A673 (cell line): ENCODE measurements at regions not wholly inside any gene's neighbourhood (a gene's known extent, or its start where the extent isn't known, plus 50 kb on each side); places are given as distances from the start of the nearest gene placed in this dataset.

ENCODE experiments used
- BruUV-seq: library from RNA; stranded (reverse); fragments of 400-500 nt; replicated peaks from 2 replicates; lab custom pipeline; 2021; lab: Mats Ljungman, UMichigan
- CTCF ChIA-PET: fragments of 300-600 bp; sonication (Branson Sonifier 250); formaldehyde crosslinking; loops from one replicate; lab custom pipeline; 2022; ENCODE audit warnings: antibody characterized with exemption; lab: Charles Lee
- POLR2A ChIA-PET: fragments of 300-600 bp; sonication (Branson Sonifier 250); formaldehyde crosslinking; loops from one replicate; lab custom pipeline; 2022; ENCODE audit warnings: antibody characterized with exemption; ENCODE audit not compliant: low non-redundant PET; lab: Charles Lee
- DNase-seq: peaks from one replicate; pipeline ENCODE4 v3.0.0-alpha.2; 2015; ENCODE audit warnings: low spot score
- H3K27ac ChIP-seq: fragments of 200-600 bp; sonication (generic); 2 replicates; pipeline ENCODE4 v1.5.1; 2016; ENCODE audit warnings: mixed run types, low read depth, mild to moderate bottlenecking, mixed read lengths, antibody characterized with exemption, low read length; ENCODE audit not compliant: poor library complexity, severe bottlenecking
- H3K27me3 ChIP-seq: fragments of 200-600 bp; sonication (generic); replicated peaks from 2 replicates; pipeline ENCODE4 v1.6.1; 2017; ENCODE audit warnings: mixed run types, low read depth, mild to moderate bottlenecking, mixed read lengths, antibody characterized with exemption, low read length; ENCODE audit not compliant: insufficient read depth, poor library complexity
- H3K36me3 ChIP-seq: fragments of 200-600 bp; sonication (generic); 2 replicates; pipeline ENCODE4 v1.6.1; 2016; ENCODE audit warnings: mixed run types, mild to moderate bottlenecking, mixed read lengths, antibody characterized with exemption, low read length; ENCODE audit not compliant: insufficient read depth, poor library complexity, severe bottlenecking
- H3K4me1 ChIP-seq: fragments of 200-600 bp; sonication (generic); 2 replicates; pipeline ENCODE4 v1.6.1; 2017; ENCODE audit warnings: mixed run types, mild to moderate bottlenecking, mixed read lengths, antibody characterized with exemption, low read length; ENCODE audit not compliant: insufficient read depth, poor library complexity, severe bottlenecking
- H3K4me3 ChIP-seq: fragments of 200-600 bp; sonication (generic); 2 replicates; pipeline ENCODE4 v1.5.1; 2016; ENCODE audit warnings: low read depth, mixed run types, mild to moderate bottlenecking, mixed read lengths, low read length; ENCODE audit not compliant: poor library complexity, severe bottlenecking
- H3K9me3 ChIP-seq: fragments of 200-600 bp; sonication (generic); 2 replicates; pipeline ENCODE4 v1.6.1; 2016; ENCODE audit warnings: mixed run types, low read depth, mild to moderate bottlenecking, mixed read lengths, antibody characterized with exemption, low read length; ENCODE audit not compliant: poor library complexity, severe bottlenecking
- EZH2 ChIP-seq: fragments of 200-600 bp; sonication (generic); IDR thresholded peaks from 2 replicates; pipeline ENCODE4 v1.6.1; 2017; ENCODE audit warnings: borderline replicate concordance, low read depth, mild to moderate bottlenecking, mixed read lengths, antibody characterized with exemption, low read length; ENCODE audit not compliant: poor library complexity, severe bottlenecking
- intact Hi-C: fragments of 100-400 bp; cut with micrococcal nuclease; formaldehyde crosslinking; loops from one replicate; pipeline ENCODE4 v1.10.0; 2022; ENCODE audit not compliant: unreplicated experiment
- TF ChIP-seq, protein P1 (sequence below): fragments of 300-800, 200-600 bp; sonication (generic); conservative IDR thresholded peaks from 2 replicates; pipeline ENCODE4 v1.5.1; 2017; ENCODE audit warnings: low read depth, mild to moderate bottlenecking, antibody characterized with exemption, low read length, moderate library complexity, mixed read lengths

GRCh38 chr3:186461141-186461540, 83.0 kb downstream of the CRYGS start:
- no peaks in the 10 kb centered on the region for H3K36me3 ChIP-seq
- CTCF ChIA-PET = no interaction called here
- H3K4me3 ChIP-seq = no peak overlapping the region
- no peak for TF ChIP-seq EZH2
- TF ChIP-seq, protein P1, sequence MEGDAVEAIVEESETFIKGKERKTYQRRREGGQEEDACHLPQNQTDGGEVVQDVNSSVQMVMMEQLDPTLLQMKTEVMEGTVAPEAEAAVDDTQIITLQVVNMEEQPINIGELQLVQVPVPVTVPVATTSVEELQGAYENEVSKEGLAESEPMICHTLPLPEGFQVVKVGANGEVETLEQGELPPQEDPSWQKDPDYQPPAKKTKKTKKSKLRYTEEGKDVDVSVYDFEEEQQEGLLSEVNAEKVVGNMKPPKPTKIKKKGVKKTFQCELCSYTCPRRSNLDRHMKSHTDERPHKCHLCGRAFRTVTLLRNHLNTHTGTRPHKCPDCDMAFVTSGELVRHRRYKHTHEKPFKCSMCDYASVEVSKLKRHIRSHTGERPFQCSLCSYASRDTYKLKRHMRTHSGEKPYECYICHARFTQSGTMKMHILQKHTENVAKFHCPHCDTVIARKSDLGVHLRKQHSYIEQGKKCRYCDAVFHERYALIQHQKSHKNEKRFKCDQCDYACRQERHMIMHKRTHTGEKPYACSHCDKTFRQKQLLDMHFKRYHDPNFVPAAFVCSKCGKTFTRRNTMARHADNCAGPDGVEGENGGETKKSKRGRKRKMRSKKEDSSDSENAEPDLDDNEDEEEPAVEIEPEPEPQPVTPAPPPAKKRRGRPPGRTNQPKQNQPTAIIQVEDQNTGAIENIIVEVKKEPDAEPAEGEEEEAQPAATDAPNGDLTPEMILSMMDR = no peak
- no peak overlapping the region for H3K27ac ChIP-seq
- no peaks in the 10 kb centered on the region for H3K9me3 ChIP-seq
- no TSS peak for BruUV-seq
- no peaks in the 10 kb centered on the region for H3K4me1 ChIP-seq
- no peaks in the 10 kb centered on the region for H3K27me3 ChIP-seq
- intact Hi-C loops = no loop called here
- POLR2A ChIA-PET = no interaction called here
- DNase-seq = peak; percentile 22

- no peaks in the 10 kb centered on the region for H3K4me1 ChIP-seq
- BruUV-seq = no TSS peak
- intact Hi-C loops = no loop called here
- H3K4me3 ChIP-seq = no peak overlapping the region
- H3K27ac ChIP-seq = no peak overlapping the region
- H3K27me3 ChIP-seq = no peaks in the 10 kb centered on the region
- no peak for TF ChIP-seq EZH2
- TF ChIP-seq, protein P1 = no peak
- ChIA-PET POLR2A (interaction anchor here (0.6 kb wide), 1 partner anchor 87 kb away, joined by 4 read pairs; no protein-coding TSS in a partner anchor), CTCF (no interaction called here)
- no peak for DNase-seq
- H3K36me3 ChIP-seq = no peaks in the 10 kb centered on the region
- H3K9me3 ChIP-seq = no peaks in the 10 kb centered on the region
Observed at GRCh38 chr3:186459108-186459467, 85.1 kb downstream of the CRYGS start.

DNA sequence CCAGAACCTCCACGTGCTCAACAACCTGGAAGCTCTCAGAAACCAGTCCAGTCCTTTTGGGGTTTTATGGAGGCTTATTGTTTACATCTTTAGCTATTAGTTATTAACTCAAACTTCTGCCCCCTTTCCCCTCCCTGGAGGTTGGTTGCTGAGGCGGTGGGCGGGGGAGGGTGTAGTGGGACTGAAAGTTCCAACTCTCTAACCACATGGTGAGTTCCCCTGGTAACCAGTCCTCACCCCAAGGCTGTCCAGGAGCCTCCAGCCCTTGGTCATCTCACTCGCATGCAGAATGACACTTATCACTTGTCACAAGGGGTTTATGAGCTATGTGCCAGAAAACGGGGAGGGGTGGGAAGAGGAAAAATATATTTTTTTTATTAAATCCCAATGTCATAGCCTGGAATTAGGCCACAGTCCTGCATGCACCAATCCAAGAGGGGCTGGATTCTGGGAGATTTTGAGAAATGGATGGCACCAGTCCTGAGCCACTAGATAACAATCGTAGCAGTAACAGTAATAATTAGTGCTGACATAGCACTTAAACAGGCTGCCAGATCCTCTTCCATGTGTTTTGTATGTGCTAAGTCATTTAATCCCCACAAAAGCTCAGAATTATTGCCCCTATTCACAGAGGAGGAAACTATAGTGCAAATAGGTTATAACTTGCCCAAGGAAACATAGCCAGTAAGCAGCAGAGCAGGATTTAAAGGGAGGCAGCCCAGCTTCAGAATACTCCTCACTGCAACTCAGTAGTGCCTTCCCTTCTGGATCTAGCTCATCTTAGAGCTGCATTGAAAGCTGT, 85.7 kb downstream of the CRYGS start:
- POLR2A ChIA-PET = interaction anchor here (0.6 kb wide), 1 partner anchor 111 kb away, joined by 6 read pairs; no protein-coding TSS in a partner anchor
- TF ChIP-seq, protein P1 = no peak
- TF ChIP-seq EZH2 = no peak
- Histone ChIP-seq H3K4me1 (peaks cover 3% of the 10 kb centered on the region), H3K27ac (no peak overlapping the region), H3K27me3 (no peaks in the 10 kb centered on the region), H3K4me3 (no peak overlapping the region), H3K9me3 (no peaks in the 10 kb centered on the region), H3K36me3 (no peaks in the 10 kb centered on the region)
- CTCF ChIA-PET = no interaction called here
- no TSS peak for BruUV-seq
- DNase-seq = no peak
- intact Hi-C loops = no loop called here
